HEK293 (cell line): ENCODE measurements at regions not wholly inside any gene's neighbourhood (a gene's known extent, or its start where the extent isn't known, plus 50 kb on each side); places are given as distances from the start of the nearest gene placed in this dataset.

ENCODE experiments used
- CTCF ChIP-seq: fragments of 450-650 bp; formaldehyde crosslinking; IDR thresholded peaks from 2 replicates; pipeline ENCODE4 v1.5.1; 2016; ENCODE audit warnings: missing biosample characterization, missing genetic modification characterization
- ZNF2 ChIP-seq: fragments of 450-650 bp; formaldehyde crosslinking; IDR thresholded peaks from 2 replicates; pipeline ENCODE4 v1.5.1; 2016; ENCODE audit warnings: missing biosample characterization, missing genetic modification characterization
- ZSCAN18 ChIP-seq: fragments of 450-650 bp; formaldehyde crosslinking; IDR thresholded peaks from 2 replicates; pipeline ENCODE4 v1.5.1; 2016; ENCODE audit warnings: missing biosample characterization, missing genetic modification characterization

- TF ChIP-seq ZNF2: no peak
- TF ChIP-seq CTCF (tag by site-specific recombination): no peak
- TF ChIP-seq ZSCAN18 (tag by site-specific recombination): no peak
Measured at GRCh38 chr1:148354913-148355308, 128.2 kb downstream of the PPIAL4G start.
